K562 (cell line): ENCODE measurements at regions not wholly inside any gene's neighbourhood (a gene's known extent, or its start where the extent isn't known, plus 50 kb on each side); places are given as distances from the start of the nearest gene placed in this dataset.

ENCODE experiments used
- BRD9 ChIP-seq: fragments of 450-650 bp; IDR thresholded peaks from 2 replicates; pipeline ENCODE4 v1.6.1; 2018; ENCODE audit warnings: low read depth; ENCODE audit not compliant: partially characterized antibody
- CXXC5 ChIP-seq: fragments of 250-450 bp; sonication (Bioruptor Pico); IDR thresholded peaks from 2 replicates; pipeline ENCODE4 v1.8.0; 2022; ENCODE audit warnings: inconsistent platforms, mild to moderate bottlenecking, moderate library complexity
- ZBTB1 ChIP-seq: sonication (generic); formaldehyde crosslinking; IDR thresholded peaks from 2 replicates; pipeline ENCODE4 v1.8.1; 2023; ENCODE audit warnings: missing genetic modification reagents, low read depth, mild to moderate bottlenecking, borderline replicate concordance
- TF ChIP-seq, protein P1 (sequence below), 3 experiments: IDR thresholded peaks in 2 of 3; conservative IDR thresholded peaks in 1 of 3; 2 replicates each; pipeline ENCODE4 v1.5.1; 2011 to 2012; ENCODE audit warnings: low read length in 3 of 3, mild to moderate bottlenecking in 3 of 3, control low read depth in 2 of 3, improper control_type of control experiment in 1 of 3, inconsistent platforms in 1 of 3, low read depth in 1 of 3, mixed read lengths in 1 of 3, moderate library complexity in 1 of 3; ENCODE audit not compliant: insufficient read depth in 2 of 3
- TF ChIP-seq, protein P2 (sequence below): conservative IDR thresholded peaks from 2 replicates; pipeline ENCODE4 v1.6.1; 2011; ENCODE audit warnings: low read depth, mild to moderate bottlenecking, low read length; ENCODE audit not compliant: control insufficient read depth
- TF ChIP-seq, protein P3 (sequence below): fragments of 200-600 bp; sonication (generic); IDR thresholded peaks from one replicate; pipeline ENCODE4 v1.6.1; 2012; ENCODE audit warnings: mild to moderate bottlenecking, low read depth, low read length, inconsistent platforms

DNA sequence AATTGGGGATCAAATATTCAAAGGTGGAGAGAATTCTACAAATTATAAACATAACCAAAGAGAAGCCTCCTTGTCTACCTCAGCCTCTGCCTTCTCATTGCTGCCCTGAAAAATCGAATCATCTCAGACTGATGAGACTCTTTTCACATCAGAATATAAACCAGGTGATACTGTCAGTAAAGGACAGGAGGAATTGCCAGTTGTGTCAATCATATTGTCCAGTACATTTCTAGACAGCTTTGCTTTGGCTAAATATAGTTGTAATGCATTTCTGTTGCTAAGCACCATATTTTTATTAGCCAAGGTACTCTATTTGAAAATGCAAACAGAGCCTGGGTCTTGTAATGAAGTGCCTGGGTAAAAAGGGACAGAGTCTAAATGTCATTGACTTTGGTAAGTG is 92.6 kb upstream of the TLK1 start:
- TF ChIP-seq, protein P1, sequence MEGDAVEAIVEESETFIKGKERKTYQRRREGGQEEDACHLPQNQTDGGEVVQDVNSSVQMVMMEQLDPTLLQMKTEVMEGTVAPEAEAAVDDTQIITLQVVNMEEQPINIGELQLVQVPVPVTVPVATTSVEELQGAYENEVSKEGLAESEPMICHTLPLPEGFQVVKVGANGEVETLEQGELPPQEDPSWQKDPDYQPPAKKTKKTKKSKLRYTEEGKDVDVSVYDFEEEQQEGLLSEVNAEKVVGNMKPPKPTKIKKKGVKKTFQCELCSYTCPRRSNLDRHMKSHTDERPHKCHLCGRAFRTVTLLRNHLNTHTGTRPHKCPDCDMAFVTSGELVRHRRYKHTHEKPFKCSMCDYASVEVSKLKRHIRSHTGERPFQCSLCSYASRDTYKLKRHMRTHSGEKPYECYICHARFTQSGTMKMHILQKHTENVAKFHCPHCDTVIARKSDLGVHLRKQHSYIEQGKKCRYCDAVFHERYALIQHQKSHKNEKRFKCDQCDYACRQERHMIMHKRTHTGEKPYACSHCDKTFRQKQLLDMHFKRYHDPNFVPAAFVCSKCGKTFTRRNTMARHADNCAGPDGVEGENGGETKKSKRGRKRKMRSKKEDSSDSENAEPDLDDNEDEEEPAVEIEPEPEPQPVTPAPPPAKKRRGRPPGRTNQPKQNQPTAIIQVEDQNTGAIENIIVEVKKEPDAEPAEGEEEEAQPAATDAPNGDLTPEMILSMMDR (IDR thresholded peaks at IDR 0.05 in 2 of 3, conservative IDR thresholded peaks at IDR 0.05 in 1 of 3; ENCODE audit: insufficient read depth in 2 of 3, low read depth in 1 of 3, low read length in 3 of 3) = no peak
- TF ChIP-seq ZBTB1 = no peak
- TF ChIP-seq, protein P2, sequence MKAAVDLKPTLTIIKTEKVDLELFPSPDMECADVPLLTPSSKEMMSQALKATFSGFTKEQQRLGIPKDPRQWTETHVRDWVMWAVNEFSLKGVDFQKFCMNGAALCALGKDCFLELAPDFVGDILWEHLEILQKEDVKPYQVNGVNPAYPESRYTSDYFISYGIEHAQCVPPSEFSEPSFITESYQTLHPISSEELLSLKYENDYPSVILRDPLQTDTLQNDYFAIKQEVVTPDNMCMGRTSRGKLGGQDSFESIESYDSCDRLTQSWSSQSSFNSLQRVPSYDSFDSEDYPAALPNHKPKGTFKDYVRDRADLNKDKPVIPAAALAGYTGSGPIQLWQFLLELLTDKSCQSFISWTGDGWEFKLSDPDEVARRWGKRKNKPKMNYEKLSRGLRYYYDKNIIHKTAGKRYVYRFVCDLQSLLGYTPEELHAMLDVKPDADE = no peak
- TF ChIP-seq, protein P3, sequence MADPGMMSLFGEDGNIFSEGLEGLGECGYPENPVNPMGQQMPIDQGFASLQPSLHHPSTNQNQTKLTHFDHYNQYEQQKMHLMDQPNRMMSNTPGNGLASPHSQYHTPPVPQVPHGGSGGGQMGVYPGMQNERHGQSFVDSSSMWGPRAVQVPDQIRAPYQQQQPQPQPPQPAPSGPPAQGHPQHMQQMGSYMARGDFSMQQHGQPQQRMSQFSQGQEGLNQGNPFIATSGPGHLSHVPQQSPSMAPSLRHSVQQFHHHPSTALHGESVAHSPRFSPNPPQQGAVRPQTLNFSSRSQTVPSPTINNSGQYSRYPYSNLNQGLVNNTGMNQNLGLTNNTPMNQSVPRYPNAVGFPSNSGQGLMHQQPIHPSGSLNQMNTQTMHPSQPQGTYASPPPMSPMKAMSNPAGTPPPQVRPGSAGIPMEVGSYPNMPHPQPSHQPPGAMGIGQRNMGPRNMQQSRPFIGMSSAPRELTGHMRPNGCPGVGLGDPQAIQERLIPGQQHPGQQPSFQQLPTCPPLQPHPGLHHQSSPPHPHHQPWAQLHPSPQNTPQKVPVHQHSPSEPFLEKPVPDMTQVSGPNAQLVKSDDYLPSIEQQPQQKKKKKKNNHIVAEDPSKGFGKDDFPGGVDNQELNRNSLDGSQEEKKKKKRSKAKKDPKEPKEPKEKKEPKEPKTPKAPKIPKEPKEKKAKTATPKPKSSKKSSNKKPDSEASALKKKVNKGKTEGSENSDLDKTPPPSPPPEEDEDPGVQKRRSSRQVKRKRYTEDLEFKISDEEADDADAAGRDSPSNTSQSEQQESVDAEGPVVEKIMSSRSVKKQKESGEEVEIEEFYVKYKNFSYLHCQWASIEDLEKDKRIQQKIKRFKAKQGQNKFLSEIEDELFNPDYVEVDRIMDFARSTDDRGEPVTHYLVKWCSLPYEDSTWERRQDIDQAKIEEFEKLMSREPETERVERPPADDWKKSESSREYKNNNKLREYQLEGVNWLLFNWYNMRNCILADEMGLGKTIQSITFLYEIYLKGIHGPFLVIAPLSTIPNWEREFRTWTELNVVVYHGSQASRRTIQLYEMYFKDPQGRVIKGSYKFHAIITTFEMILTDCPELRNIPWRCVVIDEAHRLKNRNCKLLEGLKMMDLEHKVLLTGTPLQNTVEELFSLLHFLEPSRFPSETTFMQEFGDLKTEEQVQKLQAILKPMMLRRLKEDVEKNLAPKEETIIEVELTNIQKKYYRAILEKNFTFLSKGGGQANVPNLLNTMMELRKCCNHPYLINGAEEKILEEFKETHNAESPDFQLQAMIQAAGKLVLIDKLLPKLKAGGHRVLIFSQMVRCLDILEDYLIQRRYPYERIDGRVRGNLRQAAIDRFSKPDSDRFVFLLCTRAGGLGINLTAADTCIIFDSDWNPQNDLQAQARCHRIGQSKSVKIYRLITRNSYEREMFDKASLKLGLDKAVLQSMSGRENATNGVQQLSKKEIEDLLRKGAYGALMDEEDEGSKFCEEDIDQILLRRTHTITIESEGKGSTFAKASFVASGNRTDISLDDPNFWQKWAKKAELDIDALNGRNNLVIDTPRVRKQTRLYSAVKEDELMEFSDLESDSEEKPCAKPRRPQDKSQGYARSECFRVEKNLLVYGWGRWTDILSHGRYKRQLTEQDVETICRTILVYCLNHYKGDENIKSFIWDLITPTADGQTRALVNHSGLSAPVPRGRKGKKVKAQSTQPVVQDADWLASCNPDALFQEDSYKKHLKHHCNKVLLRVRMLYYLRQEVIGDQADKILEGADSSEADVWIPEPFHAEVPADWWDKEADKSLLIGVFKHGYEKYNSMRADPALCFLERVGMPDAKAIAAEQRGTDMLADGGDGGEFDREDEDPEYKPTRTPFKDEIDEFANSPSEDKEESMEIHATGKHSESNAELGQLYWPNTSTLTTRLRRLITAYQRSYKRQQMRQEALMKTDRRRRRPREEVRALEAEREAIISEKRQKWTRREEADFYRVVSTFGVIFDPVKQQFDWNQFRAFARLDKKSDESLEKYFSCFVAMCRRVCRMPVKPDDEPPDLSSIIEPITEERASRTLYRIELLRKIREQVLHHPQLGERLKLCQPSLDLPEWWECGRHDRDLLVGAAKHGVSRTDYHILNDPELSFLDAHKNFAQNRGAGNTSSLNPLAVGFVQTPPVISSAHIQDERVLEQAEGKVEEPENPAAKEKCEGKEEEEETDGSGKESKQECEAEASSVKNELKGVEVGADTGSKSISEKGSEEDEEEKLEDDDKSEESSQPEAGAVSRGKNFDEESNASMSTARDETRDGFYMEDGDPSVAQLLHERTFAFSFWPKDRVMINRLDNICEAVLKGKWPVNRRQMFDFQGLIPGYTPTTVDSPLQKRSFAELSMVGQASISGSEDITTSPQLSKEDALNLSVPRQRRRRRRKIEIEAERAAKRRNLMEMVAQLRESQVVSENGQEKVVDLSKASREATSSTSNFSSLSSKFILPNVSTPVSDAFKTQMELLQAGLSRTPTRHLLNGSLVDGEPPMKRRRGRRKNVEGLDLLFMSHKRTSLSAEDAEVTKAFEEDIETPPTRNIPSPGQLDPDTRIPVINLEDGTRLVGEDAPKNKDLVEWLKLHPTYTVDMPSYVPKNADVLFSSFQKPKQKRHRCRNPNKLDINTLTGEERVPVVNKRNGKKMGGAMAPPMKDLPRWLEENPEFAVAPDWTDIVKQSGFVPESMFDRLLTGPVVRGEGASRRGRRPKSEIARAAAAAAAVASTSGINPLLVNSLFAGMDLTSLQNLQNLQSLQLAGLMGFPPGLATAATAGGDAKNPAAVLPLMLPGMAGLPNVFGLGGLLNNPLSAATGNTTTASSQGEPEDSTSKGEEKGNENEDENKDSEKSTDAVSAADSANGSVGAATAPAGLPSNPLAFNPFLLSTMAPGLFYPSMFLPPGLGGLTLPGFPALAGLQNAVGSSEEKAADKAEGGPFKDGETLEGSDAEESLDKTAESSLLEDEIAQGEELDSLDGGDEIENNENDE = no peak
- no peak for TF ChIP-seq BRD9
- no peak for TF ChIP-seq CXXC5 (CRISPR knock-in tag)
